OCI-LY1 (cell line): ENCODE measurements at regions not wholly inside any gene's neighbourhood (a gene's known extent, or its start where the extent isn't known, plus 50 kb on each side); places are given as distances from the start of the nearest gene placed in this dataset.

Experiments
- H2AFZ ChIP-seq: fragments of 200-600 bp; sonication (generic), shearing (Covaris generic); 2 replicates; pipeline ENCODE4 v1.6.0; 2014; ENCODE audit warnings: antibody characterized with exemption, mild to moderate bottlenecking, low read length
- H3F3A ChIP-seq: fragments of 200-600 bp; sonication (generic), shearing (Covaris generic); 2 replicates; pipeline ENCODE4 v1.6.0; 2014; ENCODE audit warnings: mild to moderate bottlenecking, antibody characterized with exemption, low read length, moderate library complexity; ENCODE audit not compliant: insufficient read depth
- H3K27ac ChIP-seq: fragments of 200-600 bp; sonication (generic); 2 replicates; pipeline ENCODE4 v1.5.1; 2014; ENCODE audit warnings: low read length, mixed run types, mild to moderate bottlenecking, low read depth; ENCODE audit not compliant: poor library complexity, severe bottlenecking
- H3K27me3 ChIP-seq: fragments of 200-600 bp; sonication (generic); 2 replicates; pipeline ENCODE4 v1.6.0; 2014; ENCODE audit warnings: antibody characterized with exemption, mild to moderate bottlenecking, low read length, moderate library complexity; ENCODE audit not compliant: insufficient read depth
- H3K36me3 ChIP-seq: fragments of 200-600 bp; sonication (generic); 2 replicates; pipeline ENCODE4 v1.6.1; 2014; ENCODE audit warnings: mild to moderate bottlenecking, antibody characterized with exemption, low read length, moderate library complexity, mixed read lengths; ENCODE audit not compliant: insufficient read depth
- H3K4me1 ChIP-seq: fragments of 200-600 bp; sonication (generic); 2 replicates; pipeline ENCODE4 v1.5.1; 2014; ENCODE audit warnings: mild to moderate bottlenecking, low read length, moderate library complexity; ENCODE audit not compliant: insufficient read depth, severe bottlenecking
- H3K4me2 ChIP-seq: fragments of 200-600 bp; sonication (generic), shearing (Covaris generic); 2 replicates; pipeline ENCODE4 v1.6.1; 2014; ENCODE audit warnings: low read length
- H3K4me3 ChIP-seq: fragments of 200-600 bp; sonication (generic); 2 replicates; pipeline ENCODE4 v1.5.1; 2014; ENCODE audit warnings: low read length, low read depth, mild to moderate bottlenecking, mixed read lengths; ENCODE audit not compliant: poor library complexity, severe bottlenecking
- H3K79me2 ChIP-seq: fragments of 200-600 bp; shearing (Covaris generic); 2 replicates; pipeline ENCODE4 v1.6.1; 2016; ENCODE audit warnings: mixed run types, low read length, mixed read lengths; ENCODE audit not compliant: insufficient read depth
- H3K9ac ChIP-seq: fragments of 200-600 bp; sonication (generic), shearing (Covaris generic); 2 replicates; pipeline ENCODE4 v1.6.1; 2014; ENCODE audit warnings: mild to moderate bottlenecking, low read length, mixed read lengths
- H3K9me2 ChIP-seq: fragments of 200-600 bp; sonication (generic), shearing (Covaris generic); 2 replicates; pipeline ENCODE4 v1.6.1; 2014; ENCODE audit warnings: low read depth, mild to moderate bottlenecking, low read length, mixed read lengths
- H3K9me3 ChIP-seq: fragments of 200-600 bp; shearing (Covaris generic); 2 replicates; pipeline ENCODE4 v1.6.1; 2014; ENCODE audit warnings: low read length, mixed read lengths
- H4K20me1 ChIP-seq: fragments of 200-600 bp; sonication (generic), shearing (Covaris generic); 2 replicates; pipeline ENCODE4 v1.6.0; 2016; ENCODE audit warnings: mild to moderate bottlenecking, low read length; ENCODE audit not compliant: insufficient read depth
- EZH2 ChIP-seq: fragments of 200-600 bp; sonication (generic), shearing (Covaris generic); IDR thresholded peaks from 2 replicates; pipeline ENCODE4 v1.8.0; 2017; ENCODE audit warnings: borderline replicate concordance, mixed run types, mild to moderate bottlenecking, antibody characterized with exemption, low read length, moderate library complexity, mixed read lengths
- TF ChIP-seq, protein P1 (sequence below): fragments of 200-600 bp; sonication (generic), shearing (Covaris generic); IDR thresholded peaks from 2 replicates; pipeline ENCODE4 v1.5.1; 2017; ENCODE audit warnings: mild to moderate bottlenecking, antibody characterized with exemption, low read length, moderate library complexity, mixed read lengths

DNA sequence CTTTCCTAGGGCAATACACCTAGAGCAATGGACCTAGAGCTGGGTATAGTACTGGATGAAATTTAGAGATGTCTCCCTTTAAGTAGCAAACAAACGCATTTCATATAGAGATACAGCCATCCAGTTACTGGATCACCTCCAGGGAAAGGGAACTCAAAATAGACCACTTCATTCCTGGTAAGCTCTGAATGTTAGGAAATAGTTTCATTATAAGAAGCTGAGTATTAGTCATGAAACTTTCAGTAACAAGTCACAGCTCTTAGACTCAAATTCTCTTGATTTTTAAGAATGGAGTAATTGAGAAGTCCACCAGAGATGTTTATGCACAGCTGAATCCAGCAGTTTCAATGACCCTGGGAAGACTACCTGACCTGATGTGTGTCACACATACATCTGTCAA is 221.9 kb downstream of the FAM76B start:
- H3K27ac ChIP-seq = no peak overlapping the region
- no peaks in the 10 kb centered on the region for H3K9me2 ChIP-seq
- no peak overlapping the region for H3K9ac ChIP-seq
- H3F3A ChIP-seq = no peaks in the 10 kb centered on the region
- H3K27me3 ChIP-seq = no peaks in the 10 kb centered on the region
- TF ChIP-seq, protein P1, sequence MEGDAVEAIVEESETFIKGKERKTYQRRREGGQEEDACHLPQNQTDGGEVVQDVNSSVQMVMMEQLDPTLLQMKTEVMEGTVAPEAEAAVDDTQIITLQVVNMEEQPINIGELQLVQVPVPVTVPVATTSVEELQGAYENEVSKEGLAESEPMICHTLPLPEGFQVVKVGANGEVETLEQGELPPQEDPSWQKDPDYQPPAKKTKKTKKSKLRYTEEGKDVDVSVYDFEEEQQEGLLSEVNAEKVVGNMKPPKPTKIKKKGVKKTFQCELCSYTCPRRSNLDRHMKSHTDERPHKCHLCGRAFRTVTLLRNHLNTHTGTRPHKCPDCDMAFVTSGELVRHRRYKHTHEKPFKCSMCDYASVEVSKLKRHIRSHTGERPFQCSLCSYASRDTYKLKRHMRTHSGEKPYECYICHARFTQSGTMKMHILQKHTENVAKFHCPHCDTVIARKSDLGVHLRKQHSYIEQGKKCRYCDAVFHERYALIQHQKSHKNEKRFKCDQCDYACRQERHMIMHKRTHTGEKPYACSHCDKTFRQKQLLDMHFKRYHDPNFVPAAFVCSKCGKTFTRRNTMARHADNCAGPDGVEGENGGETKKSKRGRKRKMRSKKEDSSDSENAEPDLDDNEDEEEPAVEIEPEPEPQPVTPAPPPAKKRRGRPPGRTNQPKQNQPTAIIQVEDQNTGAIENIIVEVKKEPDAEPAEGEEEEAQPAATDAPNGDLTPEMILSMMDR = no peak
- no peak for TF ChIP-seq EZH2
- H2AFZ ChIP-seq = no peak overlapping the region
- H3K79me2 ChIP-seq = no peaks in the 10 kb centered on the region
- no peak overlapping the region for H3K4me2 ChIP-seq
- H3K36me3 ChIP-seq = no peaks in the 10 kb centered on the region
- H3K4me3 ChIP-seq = no peak overlapping the region
- no peaks in the 10 kb centered on the region for H3K4me1 ChIP-seq
- no peaks in the 10 kb centered on the region for H4K20me1 ChIP-seq
- no peaks in the 10 kb centered on the region for H3K9me3 ChIP-seq

DNA sequence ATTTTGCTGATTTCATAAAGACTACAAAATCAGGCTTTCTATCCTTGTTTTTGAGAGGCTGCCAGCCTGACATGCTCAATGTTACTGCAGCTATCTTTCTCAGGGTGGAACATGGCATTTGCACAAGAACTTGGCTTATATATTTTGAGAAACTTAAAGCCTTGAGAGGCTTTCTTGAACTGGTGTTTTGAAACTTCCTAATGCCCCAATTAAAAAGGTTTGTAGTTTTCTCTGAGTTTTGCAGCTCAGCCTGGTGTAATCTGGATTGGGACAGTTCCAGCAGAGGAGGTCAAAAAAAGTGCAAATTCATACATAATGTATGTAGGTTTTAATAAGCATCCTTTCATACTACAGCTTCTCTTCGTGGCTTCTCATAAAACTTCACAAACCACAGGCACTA is 223.4 kb downstream of the FAM76B start:
- Histone ChIP-seq H3K27me3 (no peaks in the 10 kb centered on the region), H3K4me2 (no peak overlapping the region), H3K4me3 (no peak overlapping the region), H3K36me3 (no peaks in the 10 kb centered on the region), H3K27ac (no peak overlapping the region), H3K79me2 (no peaks in the 10 kb centered on the region), H3K9ac (no peak overlapping the region), H3K4me1 (no peaks in the 10 kb centered on the region), H2AFZ (no peak overlapping the region), H4K20me1 (no peaks in the 10 kb centered on the region), H3K9me3 (no peaks in the 10 kb centered on the region), H3F3A (no peaks in the 10 kb centered on the region), H3K9me2 (no peaks in the 10 kb centered on the region)
- TF ChIP-seq, protein P1 = no peak
- no peak for TF ChIP-seq EZH2

DNA sequence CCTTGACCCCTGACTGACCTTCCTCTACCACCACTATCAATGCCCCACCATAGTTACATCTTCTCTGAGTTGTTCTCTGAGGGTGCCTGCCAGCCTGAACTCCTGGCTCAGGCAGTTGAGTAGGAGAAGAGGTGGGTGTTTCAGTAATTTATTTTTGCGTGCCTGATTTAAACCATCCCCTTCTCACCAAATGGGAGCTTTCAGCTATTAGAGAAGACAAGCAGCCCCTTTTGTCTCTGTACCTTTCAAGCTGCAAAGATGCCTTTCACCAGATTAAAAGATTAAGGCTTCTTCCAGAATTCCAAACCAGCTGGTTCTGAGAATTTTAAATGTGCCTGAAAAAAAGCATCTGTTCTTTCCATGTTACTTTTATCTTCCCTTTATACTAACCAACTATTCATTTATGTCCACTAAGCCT is 223.8 kb downstream of the FAM76B start:
- H3K27me3 ChIP-seq = no peaks in the 10 kb centered on the region
- no peak overlapping the region for H3K4me3 ChIP-seq
- no peak overlapping the region for H3K4me2 ChIP-seq
- H2AFZ ChIP-seq = no peak overlapping the region
- TF ChIP-seq, protein P1 = no peak
- no peak for TF ChIP-seq EZH2
- no peaks in the 10 kb centered on the region for H3K79me2 ChIP-seq
- no peaks in the 10 kb centered on the region for H4K20me1 ChIP-seq
- no peaks in the 10 kb centered on the region for H3K4me1 ChIP-seq
- H3F3A ChIP-seq = no peaks in the 10 kb centered on the region
- H3K36me3 ChIP-seq = no peaks in the 10 kb centered on the region
- no peak overlapping the region for H3K9ac ChIP-seq
- H3K9me2 ChIP-seq = no peaks in the 10 kb centered on the region
- H3K27ac ChIP-seq = no peak overlapping the region
- H3K9me3 ChIP-seq = no peaks in the 10 kb centered on the region
